DND-41 (cell line): ENCODE measurements at regions not wholly inside any gene's neighbourhood (a gene's known extent, or its start where the extent isn't known, plus 50 kb on each side); places are given as distances from the start of the nearest gene placed in this dataset.

Source experiments
- CTCF ChIP-seq: IDR thresholded peaks from 2 replicates; pipeline ENCODE4 v1.5.1; 2012; ENCODE audit warnings: borderline replicate concordance, low read length, moderate library complexity, mild to moderate bottlenecking; ENCODE audit not compliant: poor library complexity, severe bottlenecking; ENCODE audit errors: extremely low read depth
- EZH2 ChIP-seq: IDR thresholded peaks from 3 replicates; pipeline ENCODE4 v1.6.1; 2012; ENCODE audit warnings: borderline replicate concordance, low read depth, mild to moderate bottlenecking, moderate library complexity, low read length, inconsistent platforms; ENCODE audit not compliant: severe bottlenecking

GRCh38 chr5:103497781-103498180 lies 64.8 kb downstream of the NUDT12 start:
- TF ChIP-seq CTCF: no peak
- TF ChIP-seq EZH2: no peak
